Upper lobe of right lung (tissue), 1 donor: ENCODE measurements at regions not wholly inside any gene's neighbourhood (a gene's known extent, or its start where the extent isn't known, plus 50 kb on each side); places are given as distances from the start of the nearest gene placed in this dataset.

Experiments
- ATAC-seq: fragments of 200-7000 bp; cut with Tn5 transposase; one replicate; pipeline ENCODE4 v1.9.1; 2020; ENCODE audit warnings: mild to moderate bottlenecking, moderate library complexity
- DNase-seq: peaks from one replicate; pipeline ENCODE4 v3.0.0-alpha.2; 2020
- H3K27ac ChIP-seq: fragments of 200-600 bp; one replicate; pipeline ENCODE4 v1.8.0; 2022
- H3K27me3 ChIP-seq: fragments of 200-600 bp; one replicate; pipeline ENCODE4 v1.8.0; 2022; ENCODE audit warnings: mild to moderate bottlenecking
- H3K36me3 ChIP-seq: fragments of 200-600 bp; one replicate; pipeline ENCODE4 v1.8.0; 2022
- H3K4me1 ChIP-seq: fragments of 200-600 bp; one replicate; pipeline ENCODE4 v1.8.0; 2022
- H3K4me3 ChIP-seq: fragments of 200-600 bp; one replicate; pipeline ENCODE4 v1.8.0; 2022; ENCODE audit warnings: mild to moderate bottlenecking
- H3K9me3 ChIP-seq: fragments of 200-600 bp; one replicate; pipeline ENCODE4 v1.8.0; 2022
- intact Hi-C: fragments of 100-400 bp; cut with DNase I; formaldehyde crosslinking; loops from one replicate; pipeline ENCODE4 v1.11.0; 2022
- TF ChIP-seq, protein P1 (sequence below): fragments of 200-600 bp; IDR thresholded peaks from one replicate; pipeline ENCODE4 v1.8.0; 2022; ENCODE audit warnings: antibody characterized with exemption
- donor health status: DM: no; HTN: yes; CAD: no; lungs with severe emphysema.

DNA sequence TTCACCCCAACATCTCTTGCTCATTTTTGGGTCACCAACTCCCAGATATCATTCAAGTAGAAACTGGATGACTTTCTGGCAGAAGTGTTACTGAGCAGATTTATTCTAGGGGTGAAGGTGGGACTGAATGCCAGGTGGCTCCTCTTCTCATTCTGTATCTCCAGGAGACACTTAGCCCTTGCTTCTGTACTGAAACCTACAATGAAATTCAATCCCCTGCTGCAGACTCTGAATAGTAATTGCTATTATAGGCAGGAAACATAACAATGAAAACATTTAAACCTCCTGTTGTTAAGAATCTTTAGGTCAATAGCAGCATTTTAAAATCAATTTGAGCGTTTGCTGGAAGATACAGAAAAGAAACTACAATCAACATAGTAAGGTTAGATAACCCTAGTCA is 879.4 kb upstream of the TENM4 start:
- no peak for DNase-seq
- TF ChIP-seq, protein P1, sequence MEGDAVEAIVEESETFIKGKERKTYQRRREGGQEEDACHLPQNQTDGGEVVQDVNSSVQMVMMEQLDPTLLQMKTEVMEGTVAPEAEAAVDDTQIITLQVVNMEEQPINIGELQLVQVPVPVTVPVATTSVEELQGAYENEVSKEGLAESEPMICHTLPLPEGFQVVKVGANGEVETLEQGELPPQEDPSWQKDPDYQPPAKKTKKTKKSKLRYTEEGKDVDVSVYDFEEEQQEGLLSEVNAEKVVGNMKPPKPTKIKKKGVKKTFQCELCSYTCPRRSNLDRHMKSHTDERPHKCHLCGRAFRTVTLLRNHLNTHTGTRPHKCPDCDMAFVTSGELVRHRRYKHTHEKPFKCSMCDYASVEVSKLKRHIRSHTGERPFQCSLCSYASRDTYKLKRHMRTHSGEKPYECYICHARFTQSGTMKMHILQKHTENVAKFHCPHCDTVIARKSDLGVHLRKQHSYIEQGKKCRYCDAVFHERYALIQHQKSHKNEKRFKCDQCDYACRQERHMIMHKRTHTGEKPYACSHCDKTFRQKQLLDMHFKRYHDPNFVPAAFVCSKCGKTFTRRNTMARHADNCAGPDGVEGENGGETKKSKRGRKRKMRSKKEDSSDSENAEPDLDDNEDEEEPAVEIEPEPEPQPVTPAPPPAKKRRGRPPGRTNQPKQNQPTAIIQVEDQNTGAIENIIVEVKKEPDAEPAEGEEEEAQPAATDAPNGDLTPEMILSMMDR, result no peak
- H3K36me3 ChIP-seq, result no peaks in the 10 kb centered on the region
- no peak overlapping the region for H3K4me3 ChIP-seq
- no peak overlapping the region for H3K27ac ChIP-seq
- no peaks in the 10 kb centered on the region for H3K27me3 ChIP-seq
- intact Hi-C loops, result no loop called here
- H3K9me3 ChIP-seq, result no peaks in the 10 kb centered on the region
- ATAC-seq, result no peak
- H3K4me1 ChIP-seq, result no peaks in the 10 kb centered on the region

GRCh38 chr11:80317612-80318011 is 876.8 kb upstream of the TENM4 start:
- H3K4me1 ChIP-seq, result no peaks in the 10 kb centered on the region
- ATAC-seq (no peak), DNase-seq (no peak)
- H3K27ac ChIP-seq, result no peak overlapping the region
- no peak overlapping the region for H3K4me3 ChIP-seq
- TF ChIP-seq, protein P1, result no peak
- no peaks in the 10 kb centered on the region for H3K9me3 ChIP-seq
- H3K27me3 ChIP-seq, result no peaks in the 10 kb centered on the region
- H3K36me3 ChIP-seq, result no peaks in the 10 kb centered on the region
- intact Hi-C loops, result no loop called here

GRCh38 chr11:80315200-80315599 is 874.4 kb upstream of the TENM4 start:
- ATAC-seq (no peak), DNase-seq (no peak)
- no peaks in the 10 kb centered on the region for H3K27me3 ChIP-seq
- H3K4me3 ChIP-seq, result no peak overlapping the region
- no peaks in the 10 kb centered on the region for H3K4me1 ChIP-seq
- H3K9me3 ChIP-seq, result no peaks in the 10 kb centered on the region
- TF ChIP-seq, protein P1, result no peak
- intact Hi-C loops, result no loop called here
- no peak overlapping the region for H3K27ac ChIP-seq
- H3K36me3 ChIP-seq, result no peaks in the 10 kb centered on the region

- Histone ChIP-seq H3K4me3 (no peak overlapping the region), H3K4me1 (no peaks in the 10 kb centered on the region), H3K9me3 (no peaks in the 10 kb centered on the region), H3K36me3 (no peaks in the 10 kb centered on the region), H3K27me3 (no peaks in the 10 kb centered on the region), H3K27ac (no peak overlapping the region)
- intact Hi-C loops, result no loop called here
- ATAC-seq (no peak), DNase-seq (no peak)
- TF ChIP-seq, protein P1, result no peak
Observed at GRCh38 chr11:80309301-80309700, 868.5 kb upstream of the TENM4 start.

DNA sequence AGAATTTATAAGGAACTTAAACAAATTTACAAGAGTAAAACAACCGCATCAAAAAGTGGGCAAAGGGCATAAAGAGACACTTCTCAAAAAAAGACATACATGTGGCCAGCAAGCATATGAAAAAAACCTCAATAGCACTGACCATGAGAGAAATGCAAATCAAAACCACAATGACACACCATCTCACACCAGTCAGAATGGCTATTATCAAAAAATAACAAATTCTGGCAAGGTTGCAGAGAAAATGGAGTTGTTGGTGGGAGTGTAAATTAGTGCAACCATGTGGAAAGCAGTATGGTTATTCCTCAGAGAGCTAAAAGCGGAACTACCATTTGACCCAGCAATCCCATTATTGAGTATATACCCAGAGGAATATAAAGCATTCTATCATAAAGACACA is 866.8 kb upstream of the TENM4 start:
- Histone ChIP-seq H3K4me1 (no peaks in the 10 kb centered on the region), H3K36me3 (no peaks in the 10 kb centered on the region), H3K27me3 (no peaks in the 10 kb centered on the region), H3K9me3 (peaks cover 3% of the 10 kb centered on the region), H3K27ac (no peak overlapping the region), H3K4me3 (no peak overlapping the region)
- intact Hi-C loops, result no loop called here
- TF ChIP-seq, protein P1, result no peak
- DNase-seq, result no peak
- no peak for ATAC-seq
